ENCODE measurements at regions not wholly inside any gene's neighbourhood (a gene's known extent, or its start where the extent isn't known, plus 50 kb on each side); places are given as distances from the start of the nearest gene placed in this dataset.

GRCh38 chr12:67415473-67415872, 146.3 kb downstream of the CAND1 start:
- TF ChIP-seq CTCF (IDR thresholded peaks at IDR 0.05; ENCODE audit: low read length) (peak; percentile 64), EZH2 (IDR thresholded peaks at IDR 0.05; ENCODE audit: borderline replicate concordance, low read length) (no peak)
- H3K4me1 ChIP-seq (ENCODE audit: insufficient read depth, low read length, severe bottlenecking) = no peaks in the 10 kb centered on the region
- no peak overlapping the region for H3K27ac ChIP-seq (ENCODE audit: low read depth, low read length, poor library complexity, severe bottlenecking)

DNA sequence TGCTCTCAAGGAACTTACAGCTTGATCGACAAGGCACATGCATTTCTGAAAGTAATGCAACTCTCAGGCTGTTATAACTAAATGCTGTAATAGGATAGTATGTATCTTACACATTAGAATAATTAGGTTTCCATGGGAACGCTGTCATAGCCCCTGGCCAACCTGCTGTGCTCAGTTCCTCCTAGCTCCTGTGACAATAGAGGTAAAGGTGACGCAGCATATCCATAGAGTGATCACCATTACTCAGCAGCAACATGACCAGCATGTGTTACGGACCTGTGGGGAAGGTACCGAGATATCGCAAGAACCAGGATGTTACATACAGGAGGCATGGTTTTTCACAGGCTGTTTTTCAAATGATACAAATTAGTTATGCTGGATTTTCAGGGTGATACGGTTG, 150.7 kb downstream of the CAND1 start:
- H3K4me2 ChIP-seq (ENCODE audit: low read length) = no peak overlapping the region
- no peaks in the 10 kb centered on the region for H3K27me3 ChIP-seq (ENCODE audit: insufficient read depth, low read length)
- no peak for TF ChIP-seq CTCF (IDR thresholded peaks at IDR 0.05; ENCODE audit: low read length)
- TF ChIP-seq EZH2 (IDR thresholded peaks at IDR 0.05; ENCODE audit: borderline replicate concordance, low read length) = no peak
- H3K4me3 ChIP-seq (ENCODE audit: low read depth, low read length, poor library complexity, severe bottlenecking) = no peak overlapping the region
- no peak overlapping the region for H3K9ac ChIP-seq (ENCODE audit: low read length)
- no peaks in the 10 kb centered on the region for H4K20me1 ChIP-seq (ENCODE audit: insufficient read depth, low read length)
- no peaks in the 10 kb centered on the region for H3K9me3 ChIP-seq (ENCODE audit: low read length)
- H3K36me3 ChIP-seq (ENCODE audit: insufficient read depth, low read length) = no peaks in the 10 kb centered on the region
- H3K9me2 ChIP-seq (ENCODE audit: low read depth, low read length) = no peaks in the 10 kb centered on the region
- H3F3A ChIP-seq (ENCODE audit: insufficient read depth, low read length) = no peaks in the 10 kb centered on the region
- no peaks in the 10 kb centered on the region for H3K4me1 ChIP-seq (ENCODE audit: insufficient read depth, low read length, severe bottlenecking)
- H2AFZ ChIP-seq (ENCODE audit: low read length) = no peak overlapping the region
- H3K27ac ChIP-seq (ENCODE audit: low read depth, low read length, poor library complexity, severe bottlenecking) = no peak overlapping the region
- H3K79me2 ChIP-seq (ENCODE audit: insufficient read depth, low read length) = no peaks in the 10 kb centered on the region

More at GRCh38 chr12:67415473-67415872, 146.3 kb downstream of the CAND1 start:
- Histone ChIP-seq H3K79me2 (ENCODE audit: insufficient read depth, low read length) (no peaks in the 10 kb centered on the region), H3K36me3 (ENCODE audit: insufficient read depth, low read length) (no peaks in the 10 kb centered on the region), H3F3A (ENCODE audit: insufficient read depth, low read length) (no peaks in the 10 kb centered on the region), H3K9me2 (ENCODE audit: low read depth, low read length) (no peaks in the 10 kb centered on the region), H2AFZ (ENCODE audit: low read length) (no peak overlapping the region), H3K27me3 (ENCODE audit: insufficient read depth, low read length) (no peaks in the 10 kb centered on the region), H3K4me2 (ENCODE audit: low read length) (no peak overlapping the region), H3K9ac (ENCODE audit: low read length) (no peak overlapping the region), H4K20me1 (ENCODE audit: insufficient read depth, low read length) (no peaks in the 10 kb centered on the region), H3K9me3 (ENCODE audit: low read length) (no peaks in the 10 kb centered on the region), H3K4me3 (ENCODE audit: low read depth, low read length, poor library complexity, severe bottlenecking) (no peak overlapping the region)

- Histone ChIP-seq H2AFZ (ENCODE audit: low read length) (no peak overlapping the region), H3K79me2 (ENCODE audit: insufficient read depth, low read length) (no peaks in the 10 kb centered on the region), H3K4me2 (ENCODE audit: low read length) (no peak overlapping the region), H3K27me3 (ENCODE audit: insufficient read depth, low read length) (no peaks in the 10 kb centered on the region), H3K9me2 (ENCODE audit: low read depth, low read length) (no peaks in the 10 kb centered on the region), H3F3A (ENCODE audit: insufficient read depth, low read length) (no peaks in the 10 kb centered on the region), H3K36me3 (ENCODE audit: insufficient read depth, low read length) (no peaks in the 10 kb centered on the region), H3K9me3 (ENCODE audit: low read length) (no peaks in the 10 kb centered on the region), H3K9ac (ENCODE audit: low read length) (no peak overlapping the region), H3K4me3 (ENCODE audit: low read depth, low read length, poor library complexity, severe bottlenecking) (no peak overlapping the region), H3K4me1 (ENCODE audit: insufficient read depth, low read length, severe bottlenecking) (no peaks in the 10 kb centered on the region), H4K20me1 (ENCODE audit: insufficient read depth, low read length) (no peaks in the 10 kb centered on the region), H3K27ac (ENCODE audit: low read depth, low read length, poor library complexity, severe bottlenecking) (no peak overlapping the region)
- TF ChIP-seq CTCF (IDR thresholded peaks at IDR 0.05; ENCODE audit: low read length) (no peak), EZH2 (IDR thresholded peaks at IDR 0.05; ENCODE audit: borderline replicate concordance, low read length) (no peak)
These were observed 151.3 kb downstream of the CAND1 start for GRCh38 chr12:67420506-67420905.
